ENCODE measurements at regions not wholly inside any gene's neighbourhood (a gene's known extent, or its start where the extent isn't known, plus 50 kb on each side); places are given as distances from the start of the nearest gene placed in this dataset.

GRCh38 chr15:70517194-70517590 lies 246.2 kb downstream of the UACA start:
- DNase-seq (ENCODE audit: low read depth in 1 of 2, low spot score in 2 of 2), result no peak
- 91% methylated on average over 10 of the region's 10 CpGs; no CpG with 5 or more reads in 1 of the 2 experiments for WGBS, 2 experiments (ENCODE audit: extremely low coverage in 1 of 2, insufficient coverage in 1 of 2, insufficient read length in 1 of 2, insufficient replicate concordance in 2 of 2, low coverage in 1 of 2, low lambda C conversion rate in 2 of 2, missing lambda C conversion rate in 1 of 2)

More at GRCh38 chr15:70517194-70517590, 246.2 kb downstream of the UACA start:
- H3K79me2 ChIP-seq (ENCODE audit: control insufficient read depth in 1 of 2, insufficient read depth in 2 of 2, low read length in 2 of 2), result no peaks in the 10 kb centered on the region
- no peaks in the 10 kb centered on the region for H3K9me3 ChIP-seq (ENCODE audit: insufficient read depth in 2 of 2, low read depth in 1 of 2, low read length in 1 of 2)
- no peak overlapping the region for H3K56ac ChIP-seq (replicated peaks; ENCODE audit: insufficient read length, low read depth, low read length)
- no peak overlapping the region for H2AK5ac ChIP-seq (ENCODE audit: low read depth, low read length)
- H4K5ac ChIP-seq (ENCODE audit: insufficient read length, low read depth, low read length), result no peak overlapping the region
- H2BK5ac ChIP-seq (ENCODE audit: low read depth, low read length), result no peak overlapping the region
- no peak overlapping the region for H3K9ac ChIP-seq (replicated peaks in 1 of 4; ENCODE audit: extremely low read depth in 1 of 4, low read depth in 3 of 4, low read length in 3 of 4)
- no peak overlapping the region for H3K14ac ChIP-seq (ENCODE audit: insufficient read length)
- no peaks in the 10 kb centered on the region for H3K23me2 ChIP-seq (ENCODE audit: low read depth, low read length)
- no peaks in the 10 kb centered on the region for H4K20me1 ChIP-seq (replicated peaks in 1 of 2; ENCODE audit: control insufficient read depth in 1 of 2, insufficient read depth in 2 of 2, low read length in 2 of 2)
- TF ChIP-seq POU5F1 (IDR thresholded peaks at IDR 0.05; ENCODE audit: low read depth, low read length) (no peak), EZH2 (IDR thresholded peaks at IDR 0.05; ENCODE audit: low read depth, low read length, severe bottlenecking) (no peak), BCL11A (IDR thresholded peaks at IDR 0.05; ENCODE audit: low read depth in 2 of 2, low read length in 2 of 2) (no peak)
- H3K36me3 ChIP-seq (ENCODE audit: control insufficient read depth in 2 of 4, insufficient read depth in 4 of 4, low read length in 3 of 4), result no peaks in the 10 kb centered on the region
- FAIRE-seq, result no peak
- H3K4ac ChIP-seq (replicated peaks; ENCODE audit: insufficient read length, low read depth, low read length), result no peak overlapping the region
- H3K27me3 ChIP-seq (replicated peaks in 1 of 4; ENCODE audit: control insufficient read depth in 3 of 4, extremely low read depth in 1 of 4, insufficient read depth in 3 of 4, low read length in 3 of 4), result no peaks in the 10 kb centered on the region
- no peak overlapping the region for H2BK20ac ChIP-seq (ENCODE audit: low read length)
- H3K79me1 ChIP-seq (ENCODE audit: low read depth, low read length), result no peaks in the 10 kb centered on the region
- H3K23ac ChIP-seq (ENCODE audit: insufficient read length), result no peak overlapping the region
- H4K91ac ChIP-seq (replicated peaks; ENCODE audit: insufficient read length, low read length), result no peak overlapping the region
- H2BK15ac ChIP-seq (ENCODE audit: low read length), result no peak overlapping the region
- ChIA-PET CTCF (ENCODE audit: partially characterized antibody) (interaction anchor here (1.0 kb wide), 1 partner anchor 358 kb away, joined by 3 read pairs; no protein-coding TSS in a partner anchor), POLR2A (ENCODE audit: partially characterized antibody) (no interaction called here)
- H3K4me2 ChIP-seq (ENCODE audit: insufficient read depth in 1 of 2, low read depth in 2 of 2, low read length in 2 of 2), result no peak overlapping the region
- no peak overlapping the region for H2BK12ac ChIP-seq (ENCODE audit: low read depth, low read length)
- H3K27ac ChIP-seq (ENCODE audit: low read depth, low read length), result no peak overlapping the region
- H2AFZ ChIP-seq (ENCODE audit: low read length), result no peak overlapping the region
- no peak overlapping the region for H3K4me3 ChIP-seq (ENCODE audit: extremely low read depth in 1 of 4, insufficient read depth in 2 of 4, low read depth in 3 of 4, low read length in 4 of 4)
- no peak overlapping the region for H3K18ac ChIP-seq (ENCODE audit: extremely low read depth, low read length)
- H4K8ac ChIP-seq (ENCODE audit: extremely low read depth, insufficient read depth, low read length), result no peak overlapping the region
- H2BK120ac ChIP-seq (replicated peaks; ENCODE audit: low read depth, low read length), result no peak overlapping the region
- peaks cover 0 to 4% (median 0%) of the 10 kb centered on the region in 4 experiments; a peak in 2 of 7 replicates for H3K4me1 ChIP-seq (replicated peaks in 1 of 4; ENCODE audit: control insufficient read depth in 3 of 4, insufficient read depth in 4 of 4, low read length in 3 of 4)

Measured in H1 (cell line).